ENCODE measurements at regions not wholly inside any gene's neighbourhood (a gene's known extent, or its start where the extent isn't known, plus 50 kb on each side); places are given as distances from the start of the nearest gene placed in this dataset.
"Not testable (repeated sequence)": the region's sequence is repeated elsewhere in the genome, so short reads cannot be mapped to it uniquely, and the experiment has no call there.

DNA sequence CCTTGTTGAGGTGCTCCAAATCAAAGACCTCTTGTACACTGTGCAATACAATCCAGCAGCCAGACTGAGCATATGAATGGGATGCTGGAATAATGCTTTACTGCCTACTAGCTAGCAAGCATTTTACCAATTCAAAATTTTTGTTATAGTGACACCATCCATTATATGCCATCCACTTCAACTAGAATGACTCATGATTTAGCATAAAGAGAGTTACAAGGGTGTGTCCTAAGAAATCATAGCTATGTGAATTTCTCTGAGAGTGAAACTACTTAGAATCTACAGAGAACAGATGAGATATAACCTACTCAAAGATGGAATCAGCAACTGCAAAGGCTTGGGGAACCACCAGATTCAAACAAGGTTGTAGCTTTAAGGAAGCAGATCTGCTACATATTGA lies 221.9 kb downstream of the LHFPL1 start:
- no peak for DNase-seq (ENCODE audit: low read depth)
- H3K4me3 ChIP-seq (ENCODE audit: low read depth, low read length) = no peak overlapping the region
- TF ChIP-seq, protein P1, sequence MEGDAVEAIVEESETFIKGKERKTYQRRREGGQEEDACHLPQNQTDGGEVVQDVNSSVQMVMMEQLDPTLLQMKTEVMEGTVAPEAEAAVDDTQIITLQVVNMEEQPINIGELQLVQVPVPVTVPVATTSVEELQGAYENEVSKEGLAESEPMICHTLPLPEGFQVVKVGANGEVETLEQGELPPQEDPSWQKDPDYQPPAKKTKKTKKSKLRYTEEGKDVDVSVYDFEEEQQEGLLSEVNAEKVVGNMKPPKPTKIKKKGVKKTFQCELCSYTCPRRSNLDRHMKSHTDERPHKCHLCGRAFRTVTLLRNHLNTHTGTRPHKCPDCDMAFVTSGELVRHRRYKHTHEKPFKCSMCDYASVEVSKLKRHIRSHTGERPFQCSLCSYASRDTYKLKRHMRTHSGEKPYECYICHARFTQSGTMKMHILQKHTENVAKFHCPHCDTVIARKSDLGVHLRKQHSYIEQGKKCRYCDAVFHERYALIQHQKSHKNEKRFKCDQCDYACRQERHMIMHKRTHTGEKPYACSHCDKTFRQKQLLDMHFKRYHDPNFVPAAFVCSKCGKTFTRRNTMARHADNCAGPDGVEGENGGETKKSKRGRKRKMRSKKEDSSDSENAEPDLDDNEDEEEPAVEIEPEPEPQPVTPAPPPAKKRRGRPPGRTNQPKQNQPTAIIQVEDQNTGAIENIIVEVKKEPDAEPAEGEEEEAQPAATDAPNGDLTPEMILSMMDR (IDR thresholded peaks at IDR 0.05; ENCODE audit: low read depth, low read length, missing control alignments) = no peak

DNA sequence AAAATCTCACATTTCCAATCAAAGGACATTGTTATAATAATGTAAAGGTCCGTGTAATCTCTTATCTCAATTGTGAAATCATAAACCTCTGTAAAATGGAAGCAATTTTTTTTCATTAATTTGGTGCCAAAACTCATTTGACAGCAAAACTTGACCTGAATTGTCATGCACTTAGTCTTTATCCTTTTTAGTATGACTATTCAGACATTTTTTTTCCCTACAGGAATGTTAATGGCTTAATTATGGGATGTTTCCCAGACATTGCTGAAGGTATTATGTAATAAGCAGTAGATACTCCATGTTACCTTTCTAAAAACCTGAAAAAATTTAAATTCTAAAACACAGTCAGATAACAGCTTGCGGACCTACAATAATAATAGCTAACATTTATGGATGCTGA lies 228.9 kb downstream of the LHFPL1 start:
- DNase-seq (ENCODE audit: low read depth) = no peak
- H3K4me3 ChIP-seq (ENCODE audit: low read depth, low read length) = no peak overlapping the region
- TF ChIP-seq, protein P1 (IDR thresholded peaks at IDR 0.05; ENCODE audit: low read depth, low read length, missing control alignments) = no peak

DNA sequence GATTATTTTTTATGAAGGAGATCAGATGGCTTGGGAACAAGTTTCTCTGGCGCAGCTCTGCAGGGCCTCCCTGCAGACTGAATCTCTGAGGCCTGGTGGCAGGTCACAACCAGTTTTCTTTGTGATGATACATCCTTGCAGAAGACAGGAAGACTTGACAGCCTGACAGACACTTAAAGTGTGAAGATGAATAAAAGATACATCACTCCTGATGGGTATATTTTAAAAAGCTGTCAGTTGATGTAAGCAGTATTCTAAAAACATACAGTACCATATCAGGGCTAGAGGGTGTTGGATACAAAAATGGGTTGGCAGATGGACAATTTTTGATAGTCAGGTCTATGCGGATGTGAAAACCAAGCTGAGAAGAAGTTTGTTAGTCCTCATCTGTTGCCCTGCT lies 239.5 kb downstream of the LHFPL1 start:
- DNase-seq (ENCODE audit: low read depth) = no peak
- H3K4me3 ChIP-seq (ENCODE audit: low read depth, low read length) = no peak overlapping the region
- TF ChIP-seq, protein P1 (IDR thresholded peaks at IDR 0.05; ENCODE audit: low read depth, low read length, missing control alignments) = no peak

DNA sequence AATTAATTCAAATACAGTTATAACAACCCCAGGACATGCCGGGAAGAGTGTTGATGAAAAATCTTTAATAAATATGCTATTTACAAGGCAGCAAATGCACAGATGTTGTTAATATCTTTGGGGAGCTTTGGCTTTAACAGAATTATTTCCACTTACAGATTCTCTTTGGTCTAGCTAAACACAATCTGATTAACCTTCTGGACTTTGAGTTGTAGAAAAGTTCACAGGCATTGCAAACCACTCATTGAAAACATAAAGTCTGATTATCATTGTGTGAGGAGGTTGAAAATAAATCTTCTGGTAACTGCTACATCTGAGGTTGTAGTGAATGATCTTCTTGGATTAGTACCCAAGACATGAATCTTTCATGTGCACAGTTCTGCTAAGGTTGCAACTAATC lies 255.6 kb downstream of the LHFPL1 start:
- no peak for DNase-seq (ENCODE audit: low read depth)
- H3K4me3 ChIP-seq (ENCODE audit: low read depth, low read length) = no peak overlapping the region
- TF ChIP-seq, protein P1 (IDR thresholded peaks at IDR 0.05; ENCODE audit: low read depth, low read length, missing control alignments) = no peak

DNA sequence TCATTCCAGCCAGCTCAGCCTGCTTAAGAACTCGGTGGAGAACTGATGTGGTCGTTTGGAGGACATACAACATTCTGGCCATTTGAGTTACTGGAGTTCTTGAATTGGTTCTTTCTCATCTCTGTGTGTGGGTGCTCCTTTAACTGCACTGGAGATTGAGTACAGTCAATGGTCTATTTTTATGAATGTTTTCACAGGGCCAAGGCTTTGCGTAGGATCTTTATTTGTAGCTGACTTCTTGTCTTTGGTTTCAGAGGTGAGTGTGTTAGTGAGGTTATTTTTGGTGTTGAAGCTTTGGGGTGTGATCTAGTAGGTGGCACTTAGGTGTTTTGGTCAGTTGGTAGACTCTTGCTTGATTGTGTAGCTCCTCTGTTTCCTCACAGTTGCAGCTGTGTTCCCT lies 288.4 kb downstream of the LHFPL1 start:
- no peak overlapping the region for H3K4me3 ChIP-seq (ENCODE audit: low read depth, low read length)
- DNase-seq (ENCODE audit: low read depth) = no peak
- TF ChIP-seq, protein P1 (IDR thresholded peaks at IDR 0.05; ENCODE audit: low read depth, low read length, missing control alignments) = no peak

DNA sequence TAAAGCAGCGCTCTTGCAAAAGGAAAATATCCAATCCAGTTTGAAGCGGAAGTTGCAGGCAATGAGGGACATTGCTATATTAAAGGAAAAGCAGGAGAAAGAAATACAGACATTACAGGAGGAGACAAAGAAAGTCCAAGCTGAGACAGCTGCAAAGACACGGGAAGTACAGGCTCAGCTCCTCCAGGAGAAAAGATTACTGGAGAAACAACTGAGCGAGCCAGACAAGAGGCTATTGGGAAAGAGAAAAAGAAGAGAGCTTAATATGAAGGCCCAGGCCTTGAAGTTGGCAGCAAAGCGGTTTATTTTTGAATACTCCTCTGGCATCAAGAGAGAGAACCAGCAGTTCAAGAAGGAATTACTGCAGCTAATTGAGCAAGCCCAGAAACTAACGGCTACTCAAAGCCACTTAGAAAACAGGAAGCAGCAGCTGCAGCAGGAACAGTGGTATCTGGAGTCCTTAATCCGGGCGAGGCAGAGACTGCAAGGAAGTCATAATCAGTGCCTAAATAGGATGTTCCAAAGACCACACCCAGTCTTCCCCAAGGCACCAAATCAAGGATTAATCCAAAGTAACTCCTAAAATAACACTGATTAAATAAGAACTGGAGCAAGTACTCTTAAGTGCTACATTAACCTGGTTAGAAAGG lies 298.0 kb downstream of the LHFPL1 start:
- H3K4me3 ChIP-seq (ENCODE audit: low read depth, low read length); DNase-seq (ENCODE audit: low read depth): not testable (repeated sequence)

DNA sequence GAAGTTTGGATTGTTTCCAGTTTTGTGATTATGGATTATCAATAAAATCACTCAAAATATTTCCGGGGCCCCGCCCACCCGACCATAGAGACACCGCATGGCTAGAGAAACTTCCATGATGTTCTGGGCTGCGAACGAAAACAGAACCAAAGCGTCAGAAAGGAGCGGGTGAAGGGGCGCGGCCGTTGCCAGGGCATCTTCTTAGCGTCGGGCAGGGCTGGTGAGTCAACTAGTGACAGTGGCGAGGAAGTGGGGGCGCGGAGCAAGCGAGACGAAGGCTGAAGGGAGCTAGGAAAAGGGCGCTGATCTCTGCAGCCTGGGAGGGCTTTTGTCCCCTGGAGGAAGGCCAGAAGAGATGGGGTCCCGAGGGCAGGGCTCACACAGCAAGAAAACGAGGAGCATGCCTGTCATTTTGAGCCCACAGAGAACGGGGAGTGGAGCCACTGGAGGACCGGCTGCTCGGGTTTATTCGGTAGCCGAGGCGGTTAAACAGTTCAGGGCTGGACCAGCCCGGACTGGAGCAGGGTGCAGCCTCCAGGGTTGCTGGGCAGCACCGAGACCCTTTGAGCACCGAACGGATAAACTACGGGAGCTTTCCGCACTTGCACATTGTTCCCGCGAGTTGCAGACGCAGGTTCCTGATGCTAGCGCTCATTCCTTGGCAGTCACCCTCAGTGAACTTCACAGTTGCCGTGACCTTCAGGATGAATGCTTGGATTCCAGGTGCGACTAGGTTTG lies 298.1 kb upstream of the TRPC5 start:
- TF ChIP-seq, protein P1 (IDR thresholded peaks at IDR 0.05; ENCODE audit: low read depth, low read length, missing control alignments) = no peak
- no peak for DNase-seq (ENCODE audit: low read depth)
- H3K4me3 ChIP-seq (ENCODE audit: low read depth, low read length) = no peak overlapping the region

Data from GM12864 (cell line).